GM18505 (cell line): ENCODE measurements at regions not wholly inside any gene's neighbourhood (a gene's known extent, or its start where the extent isn't known, plus 50 kb on each side); places are given as distances from the start of the nearest gene placed in this dataset.
"Not testable (repeated sequence)": the region's sequence is repeated elsewhere in the genome, so short reads cannot be mapped to it uniquely, and the experiment has no call there.

Experiments used
- ATAC-seq: cut with Tn5 transposase; IDR thresholded peaks from one replicate; pipeline ENCODE4 v1.9.1; 2021; ENCODE audit not compliant: unreplicated experiment
- POLR2A ChIP-seq: IDR thresholded peaks from 4 replicates; pipeline ENCODE4 v1.6.1; 2011; ENCODE audit warnings: borderline replicate concordance; ENCODE audit not compliant: insufficient read depth, insufficient read length; ENCODE audit errors: extremely low read depth

DNA sequence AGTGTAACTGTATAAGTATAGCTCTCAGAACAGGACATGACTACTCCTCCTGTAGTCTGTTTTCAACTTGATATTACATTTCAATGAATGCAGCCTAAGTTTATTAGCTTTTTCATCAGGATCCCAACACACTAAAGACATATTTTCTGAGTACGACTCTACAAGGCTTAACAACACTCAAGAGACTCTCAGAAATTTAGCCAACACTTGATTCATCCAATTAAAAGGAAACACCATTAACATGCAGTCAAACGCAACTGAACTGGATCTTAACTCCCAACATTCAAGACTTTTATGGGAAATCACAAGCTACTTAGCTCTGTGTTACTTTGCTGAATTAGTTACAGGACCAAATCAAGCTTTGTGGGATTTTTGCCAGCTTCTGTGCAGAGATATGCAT, 65.2 kb upstream of the SGIP1 start:
- no peak for ATAC-seq
- no peak for TF ChIP-seq POLR2A

DNA sequence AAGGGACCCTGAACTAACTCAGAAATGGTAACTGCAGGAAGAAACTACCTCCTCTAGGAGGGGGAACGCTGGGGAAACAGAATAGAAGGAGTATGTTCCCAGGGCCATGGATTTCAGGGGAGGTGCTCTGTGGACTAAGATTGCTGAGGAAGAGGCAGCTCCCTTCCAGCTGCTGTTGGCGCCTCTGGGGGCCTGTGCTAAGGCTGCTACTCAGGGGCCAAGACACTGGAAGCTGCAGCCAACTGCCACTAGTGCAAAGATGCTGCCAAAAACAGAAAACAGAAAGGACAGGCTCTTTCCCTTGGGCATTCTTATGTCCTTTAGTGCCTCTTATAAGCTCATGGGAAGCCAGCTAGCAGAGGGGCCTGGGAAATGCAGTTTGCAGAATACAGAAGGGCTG, 58.0 kb upstream of the SGIP1 start:
- TF ChIP-seq POLR2A, result no peak
- ATAC-seq, result no peak

DNA sequence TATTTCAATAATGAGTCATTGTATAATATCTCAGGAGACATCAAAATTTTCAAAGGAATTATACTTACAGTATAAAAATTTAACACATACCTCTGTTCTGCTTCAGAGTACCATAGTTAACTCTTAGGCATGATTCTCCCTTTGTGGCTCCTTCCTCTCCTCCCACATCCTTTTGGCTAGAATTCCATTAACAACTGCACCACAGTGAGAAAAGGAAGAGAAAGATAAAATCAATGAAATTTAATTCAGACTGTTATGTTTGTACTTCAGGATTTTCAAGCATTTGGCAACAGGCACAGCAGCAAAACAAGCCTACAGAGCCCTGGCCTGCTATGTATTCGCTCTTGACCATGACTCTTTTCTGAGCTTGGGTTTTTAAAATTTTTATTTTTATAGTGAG, 57.2 kb upstream of the SGIP1 start:
- no peak for ATAC-seq
- TF ChIP-seq POLR2A, result no peak

DNA sequence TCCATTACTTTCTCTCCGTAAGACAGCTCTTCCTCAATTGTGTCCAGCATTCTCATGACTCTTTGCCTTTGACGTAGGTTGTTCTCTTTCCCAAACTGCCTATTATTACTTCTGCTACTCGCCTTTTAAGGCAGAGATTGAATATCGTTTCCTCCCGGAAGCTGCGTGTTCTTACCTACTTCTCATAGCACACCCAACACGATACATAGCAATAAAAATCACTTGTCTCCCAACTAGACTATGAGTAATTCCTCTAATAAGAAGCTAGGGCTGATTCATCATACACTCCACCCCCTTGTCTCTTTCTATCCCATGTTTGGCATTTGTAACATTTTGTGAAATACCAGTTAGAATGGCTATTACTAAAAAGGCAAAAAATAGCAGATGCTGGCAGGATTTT, 55.8 kb upstream of the SGIP1 start:
- TF ChIP-seq POLR2A, result no peak
- ATAC-seq, result no peak

DNA sequence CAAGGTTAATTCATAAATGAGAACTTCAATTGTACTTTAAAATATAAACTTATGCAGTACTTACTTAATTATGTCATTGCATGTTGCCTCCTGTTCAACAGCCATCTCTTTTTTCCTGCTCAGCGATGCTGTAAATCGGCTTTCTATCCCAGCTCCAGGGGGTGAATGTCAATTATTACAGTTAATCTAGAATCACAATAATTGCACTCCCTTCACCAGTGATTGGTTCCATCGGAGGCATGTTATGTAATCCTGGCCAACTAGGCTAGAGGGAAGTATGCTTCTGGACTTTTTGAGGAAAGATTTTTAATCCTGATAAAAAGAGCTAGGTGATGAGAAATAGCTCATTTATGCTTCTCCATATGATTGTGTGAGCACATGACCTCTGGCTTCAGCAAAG, 53.8 kb upstream of the SGIP1 start:
- no peak for ATAC-seq
- TF ChIP-seq POLR2A, result no peak

DNA sequence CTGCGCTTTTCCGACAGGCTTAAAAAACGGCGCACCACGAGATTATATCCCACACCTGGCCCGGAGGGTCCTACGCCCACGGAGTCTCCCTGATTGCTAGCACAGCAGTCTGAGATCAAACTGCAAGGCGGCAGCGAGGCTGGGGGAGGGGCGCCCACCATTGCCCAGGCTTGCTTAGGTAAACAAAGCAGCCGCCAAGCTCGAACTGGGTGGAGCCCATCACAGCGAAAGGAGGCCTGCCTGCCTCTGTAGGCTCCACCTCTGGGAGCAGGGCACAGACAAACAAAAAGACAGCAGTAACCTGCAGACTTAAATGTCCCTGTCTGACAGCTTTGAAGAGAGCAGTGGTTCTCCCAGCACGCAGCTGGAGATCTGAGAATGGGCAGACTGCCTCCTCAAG, 52.7 kb upstream of the SGIP1 start:
- ATAC-seq, result not testable (repeated sequence)
